GM23248 (cell line): ENCODE measurements at regions not wholly inside any gene's neighbourhood (a gene's known extent, or its start where the extent isn't known, plus 50 kb on each side); places are given as distances from the start of the nearest gene placed in this dataset.

ENCODE experiments used
- DNase-seq: peaks from one replicate; pipeline ENCODE4 v3.0.0-alpha.2; 2015
- H2AFZ ChIP-seq: fragments of 200-600 bp; sonication (generic); 2 replicates; pipeline ENCODE4 v1.6.1; 2016; ENCODE audit warnings: antibody characterized with exemption
- H3F3A ChIP-seq: fragments of 200-600 bp; sonication (generic); 2 replicates; pipeline ENCODE4 v1.6.1; 2016; ENCODE audit warnings: mild to moderate bottlenecking, antibody characterized with exemption, mixed run types; ENCODE audit not compliant: insufficient read depth
- H3K27ac ChIP-seq: fragments of 200-600 bp; sonication (generic); 2 replicates; pipeline ENCODE4 v1.5.1; 2016; ENCODE audit warnings: mild to moderate bottlenecking
- H3K27me3 ChIP-seq: fragments of 200-600 bp; sonication (generic); replicated peaks from 2 replicates; pipeline ENCODE4 v1.6.1; 2016; ENCODE audit warnings: mild to moderate bottlenecking; ENCODE audit not compliant: insufficient read depth
- H3K36me3 ChIP-seq: fragments of 200-600 bp; sonication (generic); 2 replicates; pipeline ENCODE4 v1.6.1; 2016; ENCODE audit warnings: low read depth, mild to moderate bottlenecking
- H3K4me1 ChIP-seq: fragments of 200-600 bp; sonication (generic); 2 replicates; pipeline ENCODE4 v1.6.1; 2016; ENCODE audit warnings: mild to moderate bottlenecking; ENCODE audit not compliant: insufficient read depth
- H3K4me2 ChIP-seq: fragments of 200-600 bp; sonication (generic); one replicate; pipeline ENCODE4 v1.6.1; 2016; ENCODE audit warnings: mild to moderate bottlenecking; ENCODE audit not compliant: unreplicated experiment
- H3K4me3 ChIP-seq: fragments of 200-600 bp; sonication (generic); 2 replicates; pipeline ENCODE4 v1.5.1; 2016; ENCODE audit warnings: mild to moderate bottlenecking
- H3K79me2 ChIP-seq: fragments of 200-600 bp; sonication (generic); 2 replicates; pipeline ENCODE4 v1.6.1; 2016; ENCODE audit warnings: mild to moderate bottlenecking; ENCODE audit not compliant: insufficient read depth
- H3K9ac ChIP-seq: fragments of 200-600 bp; sonication (generic); 2 replicates; pipeline ENCODE4 v1.6.1; 2016; ENCODE audit warnings: mild to moderate bottlenecking
- H3K9me2 ChIP-seq: fragments of 200-600 bp; sonication (generic); 2 replicates; pipeline ENCODE4 v1.6.1; 2016; ENCODE audit warnings: mixed run types, mild to moderate bottlenecking, moderate library complexity; ENCODE audit not compliant: insufficient read depth
- H3K9me3 ChIP-seq: fragments of 200-600 bp; sonication (generic); one replicate; pipeline ENCODE4 v1.6.1; 2017; ENCODE audit warnings: low read depth
- H4K20me1 ChIP-seq: fragments of 200-600 bp; sonication (generic); 2 replicates; pipeline ENCODE4 v1.6.0; 2016; ENCODE audit not compliant: insufficient read depth
- EZH2 ChIP-seq: fragments of 200-600 bp; sonication (generic); IDR thresholded peaks from 2 replicates; pipeline ENCODE4 v1.6.1; 2018; ENCODE audit warnings: antibody characterized with exemption, mild to moderate bottlenecking; ENCODE audit not compliant: insufficient read depth, poor library complexity, severe bottlenecking
- EZH2phosphoT487 ChIP-seq: fragments of 200-600 bp; sonication (generic); IDR thresholded peaks from 2 replicates; pipeline ENCODE4 v1.6.1; 2018; ENCODE audit warnings: antibody characterized with exemption, moderate library complexity, mild to moderate bottlenecking, low read depth; ENCODE audit not compliant: insufficient read depth
- WGBS, 2 experiments: methylation state at CpG; one replicate each; pipeline ENCODE4 v1.1.6; 2015 to 2017; ENCODE audit warnings: low lambda C conversion rate in 2 of 2, low coverage in 1 of 2; ENCODE audit errors: missing lambda C conversion rate in 2 of 2; 5-methylcytosine and 5-hydroxymethylcytosine counted together
- in situ Hi-C: fragments of 300-500 bp; cut with MboI; formaldehyde crosslinking; loops from 2 replicates; pipeline ENCODE4 v1.15.0; 2020

GRCh38 chr3:163753033-163753432 lies 1325.3 kb downstream of the SI start:
- Histone ChIP-seq H4K20me1 (no peaks in the 10 kb centered on the region), H3K9me3 (peaks cover 8% of the 10 kb centered on the region), H3F3A (no peaks in the 10 kb centered on the region), H3K4me1 (no peaks in the 10 kb centered on the region), H2AFZ (no peak overlapping the region), H3K36me3 (no peaks in the 10 kb centered on the region), H3K4me3 (no peak overlapping the region), H3K9ac (no peak overlapping the region), H3K27me3 (no peaks in the 10 kb centered on the region), H3K27ac (no peak overlapping the region), H3K4me2 (no peak overlapping the region), H3K79me2 (no peaks in the 10 kb centered on the region), H3K9me2 (no peaks in the 10 kb centered on the region)
- TF ChIP-seq EZH2phosphoT487 (no peak), EZH2 (no peak)
- DNase-seq = no peak
- 27 to 33% methylated on average over 1 of the region's 1 CpG for WGBS, 2 experiments
- in situ Hi-C loops = no loop called here

- H3K9me2 ChIP-seq = no peaks in the 10 kb centered on the region
- no peak overlapping the region for H3K27ac ChIP-seq
- H3K36me3 ChIP-seq = no peaks in the 10 kb centered on the region
- no peaks in the 10 kb centered on the region for H3K79me2 ChIP-seq
- no peaks in the 10 kb centered on the region for H3F3A ChIP-seq
- in situ Hi-C loops = no loop called here
- H3K4me1 ChIP-seq = no peaks in the 10 kb centered on the region
- WGBS, 2 experiments = 0 to 1% methylated on average over 2 of the region's 2 CpGs
- H3K27me3 ChIP-seq = no peaks in the 10 kb centered on the region
- TF ChIP-seq EZH2phosphoT487 (no peak), EZH2 (no peak)
- no peak overlapping the region for H3K9ac ChIP-seq
- no peak overlapping the region for H3K4me3 ChIP-seq
- no peak overlapping the region for H3K4me2 ChIP-seq
- H4K20me1 ChIP-seq = no peaks in the 10 kb centered on the region
- no peak for DNase-seq
- no peaks in the 10 kb centered on the region for H3K9me3 ChIP-seq
- H2AFZ ChIP-seq = no peak overlapping the region
Observed at GRCh38 chr3:163745204-163745603, 1333.1 kb downstream of the SI start.

- WGBS, 2 experiments = 5 to 10% methylated on average over 1 of the region's 1 CpG
- H3K36me3 ChIP-seq = no peaks in the 10 kb centered on the region
- no peak overlapping the region for H3K4me2 ChIP-seq
- no peaks in the 10 kb centered on the region for H3K27me3 ChIP-seq
- H3K9me2 ChIP-seq = no peaks in the 10 kb centered on the region
- TF ChIP-seq EZH2phosphoT487 (no peak), EZH2 (no peak)
- H3K79me2 ChIP-seq = no peaks in the 10 kb centered on the region
- H3F3A ChIP-seq = no peaks in the 10 kb centered on the region
- H3K4me1 ChIP-seq = no peaks in the 10 kb centered on the region
- H4K20me1 ChIP-seq = no peaks in the 10 kb centered on the region
- H3K4me3 ChIP-seq = no peak overlapping the region
- DNase-seq = no peak
- no peak overlapping the region for H3K27ac ChIP-seq
- no peak overlapping the region for H2AFZ ChIP-seq
- H3K9me3 ChIP-seq = no peaks in the 10 kb centered on the region
- no peak overlapping the region for H3K9ac ChIP-seq
- in situ Hi-C loops = no loop called here
Observed at GRCh38 chr3:163735394-163735793, 1342.9 kb downstream of the SI start.

- Histone ChIP-seq H3K9me2 (no peaks in the 10 kb centered on the region), H3K4me2 (no peak overlapping the region), H3K4me3 (no peak overlapping the region), H3F3A (no peaks in the 10 kb centered on the region), H3K79me2 (no peaks in the 10 kb centered on the region), H3K9ac (no peak overlapping the region), H3K36me3 (no peaks in the 10 kb centered on the region), H4K20me1 (no peaks in the 10 kb centered on the region), H2AFZ (no peak overlapping the region), H3K9me3 (no peaks in the 10 kb centered on the region), H3K27me3 (no peaks in the 10 kb centered on the region), H3K4me1 (no peaks in the 10 kb centered on the region), H3K27ac (no peak overlapping the region)
- no peak for DNase-seq
- 17 to 21% methylated on average over 2 of the region's 2 CpGs for WGBS, 2 experiments
- in situ Hi-C loops = no loop called here
- TF ChIP-seq EZH2 (no peak), EZH2phosphoT487 (no peak)
Observed at GRCh38 chr3:163730684-163731083, 1347.6 kb downstream of the SI start.

GRCh38 chr3:163726125-163726524 lies 1352.2 kb downstream of the SI start:
- no peak overlapping the region for H3K4me3 ChIP-seq
- DNase-seq = no peak
- H3K4me2 ChIP-seq = no peak overlapping the region
- H3F3A ChIP-seq = no peaks in the 10 kb centered on the region
- H3K9me2 ChIP-seq = no peaks in the 10 kb centered on the region
- no peaks in the 10 kb centered on the region for H3K9me3 ChIP-seq
- H2AFZ ChIP-seq = no peak overlapping the region
- no peaks in the 10 kb centered on the region for H3K27me3 ChIP-seq
- H3K4me1 ChIP-seq = no peaks in the 10 kb centered on the region
- TF ChIP-seq EZH2 (no peak), EZH2phosphoT487 (no peak)
- in situ Hi-C loops = no loop called here
- H3K9ac ChIP-seq = no peak overlapping the region
- no peaks in the 10 kb centered on the region for H4K20me1 ChIP-seq
- H3K27ac ChIP-seq = no peak overlapping the region
- 0 to 1% methylated on average over 2 of the region's 2 CpGs for whole genome bisulfite sequencing, 2 experiments
- H3K79me2 ChIP-seq = no peaks in the 10 kb centered on the region
- no peaks in the 10 kb centered on the region for H3K36me3 ChIP-seq
